ENCODE measurements at regions not wholly inside any gene's neighbourhood (a gene's known extent, or its start where the extent isn't known, plus 50 kb on each side); places are given as distances from the start of the nearest gene placed in this dataset.
"Not testable (repeated sequence)": the region's sequence is repeated elsewhere in the genome, so short reads cannot be mapped to it uniquely, and the experiment has no call there.

DNA sequence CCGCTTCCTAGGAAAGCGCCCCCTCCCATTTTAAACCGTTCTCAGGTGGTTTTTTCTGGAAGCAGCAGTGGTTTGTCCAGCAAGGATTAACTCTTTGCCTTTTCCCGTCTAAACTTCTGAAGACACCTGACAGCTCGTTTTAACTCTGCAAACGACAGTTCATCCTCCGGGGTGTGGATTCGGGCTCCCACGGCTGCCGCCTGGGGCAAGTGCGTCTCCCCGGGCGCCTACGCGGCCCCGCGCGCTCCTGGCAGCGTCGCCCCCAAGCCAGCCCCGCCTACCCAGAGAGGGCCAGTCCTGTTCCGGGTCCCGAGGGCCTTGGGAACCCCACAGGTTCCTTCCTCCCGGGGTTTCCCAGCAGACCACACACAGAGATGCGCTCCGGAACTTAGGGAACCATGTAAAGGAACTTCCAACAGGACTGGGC, 54.4 kb downstream of the PRR18 start:
- no peak for DNase-seq (ENCODE audit: low spot score)

- no peak for DNase-seq (ENCODE audit: low spot score)
These were observed 54.9 kb downstream of the PRR18 start for GRCh38 chr6:166253281-166253681.

- no peak for DNase-seq (ENCODE audit: low spot score)
These were observed 55.6 kb downstream of the PRR18 start for GRCh38 chr6:166252601-166253000.

GRCh38 chr6:166251655-166252054, 56.5 kb downstream of the PRR18 start:
- no peak for DNase-seq (ENCODE audit: low spot score)

- no peak for DNase-seq (ENCODE audit: low spot score)
These were observed 57.0 kb downstream of the PRR18 start for GRCh38 chr6:166251211-166251610.

DNA sequence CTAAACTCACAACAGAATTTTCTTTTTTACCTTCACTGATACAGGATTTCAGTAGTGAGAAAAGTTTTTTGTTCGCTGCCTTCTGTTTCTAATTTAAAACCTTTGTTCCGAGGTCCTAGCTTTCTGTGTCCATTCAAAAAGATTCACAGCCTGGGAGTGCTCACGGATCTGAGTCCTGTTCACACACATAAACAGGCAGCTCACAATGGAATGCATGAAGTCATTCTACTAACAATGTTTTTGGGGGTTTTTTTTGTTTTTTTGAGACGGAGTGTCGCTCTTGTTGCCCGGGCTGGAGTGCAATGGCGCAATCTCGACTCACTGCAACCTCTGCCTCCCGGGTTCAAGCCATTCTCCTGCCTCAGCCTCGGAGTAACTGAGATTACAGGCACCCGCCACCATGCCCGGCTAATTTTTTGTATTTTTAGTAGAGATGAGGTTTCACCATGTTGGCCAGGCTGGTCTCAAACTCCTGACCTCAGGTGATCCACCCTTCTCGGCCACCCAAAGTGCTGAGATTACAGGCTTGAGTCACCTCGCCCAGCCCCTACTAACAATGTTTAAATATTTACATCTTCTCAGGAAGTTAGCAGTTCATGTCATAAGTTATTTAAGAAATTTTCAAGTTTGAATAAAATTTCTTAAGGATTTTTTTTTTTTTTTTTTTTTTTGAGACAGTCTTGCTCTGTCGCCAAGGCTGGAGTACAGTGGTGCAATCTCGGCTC, 59.0 kb downstream of the PRR18 start:
- DNase-seq (ENCODE audit: low spot score), result not testable (repeated sequence)

- no peak for DNase-seq (ENCODE audit: low spot score)
These were observed 63.0 kb downstream of the PRR18 start for GRCh38 chr6:166245148-166245547.

DNA sequence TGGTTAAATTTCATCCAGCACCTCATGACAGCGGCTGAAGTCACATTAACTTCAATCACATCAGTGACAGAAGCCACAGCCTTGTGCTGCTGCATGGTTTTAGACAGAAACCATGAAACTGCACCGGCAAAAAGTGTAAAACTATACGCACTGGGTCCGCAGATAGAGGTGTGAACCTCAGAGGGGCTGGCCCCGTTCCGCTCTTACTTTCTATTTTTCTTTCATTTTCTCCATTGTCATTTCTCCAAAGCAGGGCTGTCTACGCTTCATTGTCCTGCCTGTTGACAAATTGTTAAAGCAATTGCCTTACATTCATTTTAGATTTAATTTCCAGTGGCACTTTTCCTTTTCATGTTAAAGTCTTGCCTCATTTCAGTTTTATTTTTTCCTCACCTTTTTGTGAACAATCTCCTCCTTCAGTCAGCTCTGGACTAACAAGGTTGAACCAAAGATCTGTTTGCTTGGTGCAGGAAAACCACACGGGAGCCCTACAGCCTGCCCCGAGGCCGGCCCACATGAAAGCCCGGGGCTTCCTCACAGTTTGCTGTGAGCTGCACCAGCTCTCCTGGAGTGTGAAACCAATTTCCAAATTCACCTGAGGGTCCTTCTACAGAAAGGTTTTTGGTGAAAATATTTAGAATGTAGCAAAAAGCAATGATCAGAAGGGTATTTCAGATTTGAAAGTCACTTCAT, 63.7 kb downstream of the PRR18 start:
- DNase-seq (ENCODE audit: low spot score), result peak; percentile 15

DNA sequence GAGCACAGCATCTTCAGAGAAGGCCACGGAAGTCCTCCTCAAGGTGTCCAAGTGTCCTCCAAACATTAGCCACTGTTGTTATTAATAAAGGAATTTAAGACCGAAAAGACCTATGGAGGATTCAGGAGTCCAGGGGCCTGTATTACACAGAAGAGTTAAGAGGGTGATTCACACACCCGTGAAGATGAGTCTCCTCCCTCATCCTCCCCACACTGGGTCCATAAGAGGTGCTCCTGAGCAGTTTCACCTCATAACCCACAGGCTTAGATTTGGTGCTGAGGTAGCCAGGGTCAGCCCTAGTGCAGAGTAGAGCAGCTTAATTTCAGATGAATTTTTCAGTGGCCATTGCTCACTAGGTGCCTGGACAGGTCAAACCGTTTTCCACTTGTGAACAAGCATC, 65.3 kb downstream of the PRR18 start:
- DNase-seq (ENCODE audit: low spot score), result no peak

DNA sequence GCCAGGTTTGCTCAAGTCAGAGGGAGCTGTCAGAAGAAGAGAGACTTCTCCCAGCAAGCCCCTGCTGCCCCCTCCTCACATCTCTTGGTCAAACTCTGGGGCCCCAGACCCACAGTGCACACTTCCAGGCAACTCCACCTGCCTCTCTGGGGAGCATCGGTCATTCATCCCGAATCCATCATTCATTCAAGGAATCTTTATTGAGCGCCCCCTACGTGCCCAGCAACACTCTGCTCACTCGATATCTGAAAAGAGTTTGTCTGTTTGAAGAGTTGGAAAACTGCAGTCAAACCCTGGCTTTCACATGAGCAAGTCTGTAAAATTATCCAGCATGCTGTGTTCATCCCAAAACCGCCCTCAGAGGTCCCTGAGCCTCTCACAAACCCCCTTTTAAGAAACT, 66.2 kb downstream of the PRR18 start:
- DNase-seq (ENCODE audit: low spot score), result no peak

- DNase-seq (ENCODE audit: low spot score), result no peak
These were observed 67.3 kb downstream of the PRR18 start for GRCh38 chr6:166240889-166241288.

DNA sequence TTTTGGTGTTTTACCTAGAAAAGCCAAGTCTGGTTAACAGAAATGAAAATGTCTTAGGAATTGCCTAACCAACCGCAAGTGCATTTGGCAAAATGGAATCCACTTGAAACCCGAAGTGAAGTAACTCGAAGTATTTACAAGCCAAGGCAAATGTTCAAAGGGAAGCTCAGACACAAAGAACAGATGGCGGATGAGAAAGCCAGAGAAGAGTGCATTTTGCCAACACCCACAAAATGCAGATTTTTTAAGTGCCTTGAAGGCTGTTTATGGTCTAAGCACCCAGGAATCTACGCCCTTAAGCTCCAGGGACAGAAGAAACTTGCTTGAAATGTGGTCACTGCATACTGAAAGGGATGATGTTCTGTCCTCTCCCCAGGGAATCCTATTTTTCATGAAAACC, 70.0 kb upstream of the TBXT start:
- no peak for DNase-seq (ENCODE audit: low spot score)

- no peak for DNase-seq (ENCODE audit: low spot score)
These were observed 68.9 kb upstream of the TBXT start for GRCh38 chr6:166236596-166236995.

DNA sequence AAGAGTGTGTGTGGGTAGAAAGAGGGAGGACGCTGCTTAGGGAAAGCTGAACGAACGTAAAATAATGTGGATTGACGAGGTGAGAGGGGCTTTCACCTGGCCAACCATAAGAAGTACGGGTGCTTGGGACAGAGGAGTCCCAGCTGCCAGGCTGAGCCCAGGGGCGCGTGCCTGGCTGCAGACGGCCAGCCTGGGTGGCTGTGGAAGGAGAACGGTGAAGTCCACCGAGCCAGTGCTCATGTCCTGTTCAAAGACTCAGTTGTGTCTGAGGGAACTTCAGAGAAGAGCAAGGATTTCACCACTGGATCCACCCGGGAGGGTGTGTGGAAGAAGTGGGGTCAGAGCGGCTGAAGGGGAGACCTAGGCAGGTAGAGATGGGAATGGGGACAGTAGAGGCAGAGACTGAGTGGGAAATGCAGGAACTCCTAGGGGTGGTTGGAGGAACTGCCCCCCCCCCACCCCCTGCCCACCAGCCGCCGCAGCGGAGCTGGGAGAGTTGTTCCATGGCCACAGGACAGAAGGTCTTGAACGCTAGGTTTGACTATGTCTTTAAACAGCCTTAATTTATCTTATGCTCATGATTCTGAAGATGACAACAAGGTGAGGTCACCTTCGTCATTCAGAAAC, 68.1 kb upstream of the TBXT start:
- no peak for DNase-seq (ENCODE audit: low spot score)

DNA sequence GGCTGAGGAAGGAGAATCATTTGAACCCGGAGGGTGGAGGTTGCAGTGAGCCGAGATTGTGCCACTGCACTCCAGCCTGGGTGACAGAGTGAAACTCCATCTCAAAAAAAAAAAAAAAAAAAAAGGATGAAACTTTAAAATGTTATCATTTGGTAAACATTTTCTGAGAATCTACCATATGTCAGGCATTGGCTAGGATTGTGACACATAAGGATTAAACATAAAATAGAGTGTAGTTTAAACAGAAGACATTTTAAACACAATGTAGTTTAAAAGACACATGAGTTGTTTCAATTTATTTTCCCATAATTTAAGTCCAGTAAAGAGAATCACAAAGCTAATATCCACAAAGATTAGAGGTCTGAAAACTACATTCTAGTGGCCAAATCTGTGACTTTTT, 63.5 kb upstream of the TBXT start:
- not testable (repeated sequence) for DNase-seq (ENCODE audit: low spot score)

DNA sequence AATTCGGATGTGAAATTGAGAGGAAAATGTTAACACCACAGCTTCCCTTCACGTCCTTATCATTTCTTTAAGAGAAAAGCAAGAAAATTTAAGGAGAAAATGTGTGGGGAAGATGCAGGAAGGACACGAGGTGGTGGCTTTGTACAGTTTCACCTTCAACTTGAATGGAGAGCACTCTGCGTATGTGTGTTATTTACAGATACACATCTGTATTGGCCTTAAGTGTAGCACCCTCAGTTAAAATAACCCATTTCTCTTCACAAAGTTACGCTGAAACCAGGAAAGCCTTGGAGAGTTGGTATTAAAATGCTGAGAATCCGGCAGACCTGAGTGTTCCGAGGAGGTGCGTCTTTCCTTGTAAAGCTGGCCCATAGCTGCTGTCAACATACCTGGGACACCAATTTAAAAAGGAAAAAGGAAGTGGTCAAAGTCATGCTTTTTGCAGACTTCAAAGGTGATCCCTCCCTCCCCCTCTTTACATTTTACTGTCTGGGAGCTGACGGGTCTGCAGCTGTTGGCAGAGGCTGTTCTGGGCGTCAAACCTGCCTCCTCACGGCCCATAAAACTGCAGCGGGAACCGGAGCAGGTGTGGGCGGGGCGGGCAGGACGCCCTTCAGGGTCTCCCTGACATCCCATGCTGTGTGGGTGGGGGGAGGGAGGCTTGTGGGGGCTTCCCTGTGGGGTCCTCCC, 61.3 kb upstream of the TBXT start:
- DNase-seq (ENCODE audit: low spot score), result no peak

DNA sequence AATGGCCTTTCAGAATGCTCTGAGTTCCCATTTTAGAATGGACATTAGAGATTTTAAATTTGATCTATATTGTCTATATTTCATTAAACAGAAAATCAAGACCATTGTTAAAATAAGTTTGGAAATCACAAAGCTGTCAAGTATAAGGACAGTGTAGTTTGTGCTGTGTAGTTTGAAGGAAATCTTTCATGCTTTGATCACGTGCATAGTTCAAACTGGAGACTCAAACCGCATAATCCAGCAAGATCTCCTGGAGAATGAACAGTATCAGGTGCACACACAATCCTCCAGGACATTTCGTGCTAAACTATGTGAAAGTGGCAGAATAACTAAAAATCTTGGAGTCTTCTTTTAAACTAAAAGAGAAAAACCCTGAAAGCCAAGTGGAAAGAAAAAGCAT, 60.8 kb upstream of the TBXT start:
- no peak for DNase-seq (ENCODE audit: low spot score)

- DNase-seq (ENCODE audit: low spot score), result no peak
These were observed 55.4 kb upstream of the TBXT start for GRCh38 chr6:166223079-166223478.

- DNase-seq (ENCODE audit: low spot score), result no peak
These were observed 55.0 kb upstream of the TBXT start for GRCh38 chr6:166222631-166223030.

DNA sequence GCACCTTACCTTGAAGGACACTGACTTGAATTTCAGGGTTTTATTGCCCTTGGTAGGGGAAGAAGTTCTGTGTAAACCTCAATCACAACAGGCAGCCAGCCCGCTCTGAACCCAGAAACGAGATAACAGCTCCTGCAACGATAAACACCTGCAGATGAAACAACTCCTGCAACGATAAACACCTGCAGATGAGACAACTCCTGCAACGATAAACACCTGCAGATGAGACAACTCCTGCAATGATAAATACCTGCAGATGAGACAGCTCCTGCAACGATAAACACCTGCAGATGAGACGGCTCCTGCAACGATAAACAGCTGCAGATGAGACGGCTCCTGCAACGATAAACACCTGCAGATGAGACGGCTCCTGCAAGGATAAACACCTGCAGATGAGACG, 54.0 kb upstream of the TBXT start:
- no peak for DNase-seq (ENCODE audit: low spot score)

DNA sequence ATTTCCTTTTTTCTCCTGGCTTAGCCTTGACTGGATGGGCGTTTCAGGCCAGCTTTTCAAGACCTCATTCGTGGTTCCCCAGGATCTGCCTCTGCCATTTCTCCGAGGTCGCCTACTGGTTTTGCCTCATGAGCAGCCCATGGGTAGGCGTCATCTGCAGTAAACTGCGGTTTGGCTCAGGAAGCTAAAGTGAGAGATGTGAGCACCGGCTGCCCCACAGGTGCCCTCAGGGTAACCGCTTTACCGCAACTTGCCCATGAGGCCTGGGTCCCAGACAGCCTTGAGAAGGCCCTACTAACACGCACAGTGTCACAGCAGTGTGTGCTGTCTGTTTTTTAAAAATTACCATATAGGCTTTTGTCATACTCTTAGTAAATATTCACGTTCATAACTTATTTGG, 53.4 kb upstream of the TBXT start:
- DNase-seq (ENCODE audit: low spot score), result no peak
